Hepatocyte (in vitro differentiated cells): ENCODE measurements at regions not wholly inside any gene's neighbourhood (a gene's known extent, or its start where the extent isn't known, plus 50 kb on each side); places are given as distances from the start of the nearest gene placed in this dataset.
A peak's percentile ranks its signal among the peaks of the same experiment; 100 is the strongest.

Experiments
- DNase-seq: peaks from one replicate; pipeline ENCODE4 v3.0.0-alpha.2; 2016; ENCODE audit warnings: low spot score
- H2AFZ ChIP-seq: fragments of 200-600 bp; sonication (generic); 2 replicates; pipeline ENCODE4 v1.6.0; 2016; ENCODE audit warnings: antibody characterized with exemption, mild to moderate bottlenecking
- H3K27ac ChIP-seq: fragments of 200-600 bp; sonication (generic); 2 replicates; pipeline ENCODE4 v1.5.1; 2016; ENCODE audit warnings: mild to moderate bottlenecking
- H3K27me3 ChIP-seq: fragments of 200-600 bp; sonication (generic); 2 replicates; pipeline ENCODE4 v1.6.1; 2016
- H3K36me3 ChIP-seq: fragments of 200-600 bp; sonication (generic); replicated peaks from 2 replicates; pipeline ENCODE4 v1.5.1; 2016; ENCODE audit warnings: low read depth; ENCODE audit not compliant: insufficient read depth
- H3K4me1 ChIP-seq: fragments of 200-600 bp; sonication (generic); 2 replicates; pipeline ENCODE4 v1.5.1; 2016; ENCODE audit warnings: mild to moderate bottlenecking, moderate library complexity; ENCODE audit not compliant: insufficient read depth
- H3K4me2 ChIP-seq: fragments of 200-600 bp; sonication (generic); 2 replicates; pipeline ENCODE4 v1.6.0; 2016
- H3K4me3 ChIP-seq: fragments of 200-600 bp; sonication (generic); 2 replicates; pipeline ENCODE4 v1.5.1; 2016; ENCODE audit warnings: mild to moderate bottlenecking
- H3K79me2 ChIP-seq: fragments of 200-600 bp; sonication (generic); 2 replicates; pipeline ENCODE4 v1.6.0; 2017; ENCODE audit warnings: mild to moderate bottlenecking
- H3K9me2 ChIP-seq: fragments of 200-600 bp; sonication (generic); replicated peaks from 2 replicates; pipeline ENCODE4 v1.6.0; 2017; ENCODE audit warnings: mild to moderate bottlenecking; ENCODE audit not compliant: insufficient read depth
- H3K9me3 ChIP-seq: fragments of 200-600 bp; sonication (generic); 2 replicates; pipeline ENCODE4 v1.5.1; 2016; ENCODE audit warnings: low read depth, mild to moderate bottlenecking
- H4K20me1 ChIP-seq: fragments of 200-600 bp; sonication (generic); 2 replicates; pipeline ENCODE4 v1.6.0; 2016; ENCODE audit warnings: mild to moderate bottlenecking; ENCODE audit not compliant: insufficient read depth, poor library complexity, severe bottlenecking
- CTCF ChIP-seq: fragments of 200-600 bp; sonication (generic); IDR thresholded peaks from 2 replicates; pipeline ENCODE4 v1.5.1; 2016; ENCODE audit warnings: antibody characterized with exemption, mild to moderate bottlenecking; ENCODE audit not compliant: poor library complexity
- EZH2 ChIP-seq: fragments of 200-600 bp; sonication (generic); IDR thresholded peaks from 2 replicates; pipeline ENCODE4 v1.6.1; 2016; ENCODE audit warnings: antibody characterized with exemption, mild to moderate bottlenecking, borderline replicate concordance
- EZH2phosphoT487 ChIP-seq: fragments of 200-600 bp; sonication (generic); IDR thresholded peaks from one replicate; pipeline ENCODE4 v1.6.1; 2018; ENCODE audit warnings: antibody characterized with exemption, mild to moderate bottlenecking, low read depth, moderate library complexity; ENCODE audit not compliant: unreplicated experiment, severe bottlenecking
- WGBS: methylation state at CpG from one replicate; pipeline ENCODE4 v1.1.6; 2016; ENCODE audit warnings: low lambda C conversion rate; ENCODE audit errors: missing lambda C conversion rate; 5-methylcytosine and 5-hydroxymethylcytosine counted together

DNA sequence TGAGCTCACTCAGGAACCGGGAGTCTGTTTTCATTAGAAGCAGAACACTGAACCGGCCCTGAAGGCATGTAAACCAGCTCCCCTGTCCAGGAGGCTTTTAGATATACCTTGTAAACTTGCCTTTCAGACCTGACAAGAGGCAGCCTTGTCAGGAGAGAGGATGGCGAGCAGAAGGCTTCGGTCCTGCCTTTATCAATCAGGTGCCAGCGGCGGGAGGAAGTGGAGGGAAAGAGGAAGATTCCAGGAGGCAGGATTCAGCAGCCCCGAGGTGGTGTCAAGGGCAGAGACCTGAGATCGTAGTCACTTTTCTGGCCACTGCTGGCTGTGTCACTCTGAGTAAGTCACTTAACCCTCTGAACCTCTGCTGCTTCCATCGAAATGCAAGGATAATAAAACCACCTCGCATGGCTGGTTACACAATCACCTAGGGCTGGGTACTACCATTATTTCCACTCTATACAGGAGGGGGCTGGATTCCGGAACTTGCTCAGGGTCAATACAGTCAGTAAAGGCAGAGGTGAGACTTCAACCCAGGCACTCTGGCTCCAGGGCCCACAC, 181.0 kb downstream of the CHST1 start:
- Histone ChIP-seq H3K4me2 (no peak overlapping the region), H3K9me3 (no peaks in the 10 kb centered on the region), H2AFZ (no peak overlapping the region), H3K4me3 (no peak overlapping the region), H3K36me3 (no peaks in the 10 kb centered on the region), H3K9me2 (no peaks in the 10 kb centered on the region), H3K27me3 (no peaks in the 10 kb centered on the region), H3K79me2 (no peaks in the 10 kb centered on the region), H3K4me1 (peaks cover 4% of the 10 kb centered on the region), H3K27ac (no peak overlapping the region), H4K20me1 (no peaks in the 10 kb centered on the region)
- TF ChIP-seq CTCF (no peak), EZH2 (no peak), EZH2phosphoT487 (no peak)
- WGBS = 28% methylated on average over 11 of the region's 11 CpGs
- peak; percentile 16 for DNase-seq

DNA sequence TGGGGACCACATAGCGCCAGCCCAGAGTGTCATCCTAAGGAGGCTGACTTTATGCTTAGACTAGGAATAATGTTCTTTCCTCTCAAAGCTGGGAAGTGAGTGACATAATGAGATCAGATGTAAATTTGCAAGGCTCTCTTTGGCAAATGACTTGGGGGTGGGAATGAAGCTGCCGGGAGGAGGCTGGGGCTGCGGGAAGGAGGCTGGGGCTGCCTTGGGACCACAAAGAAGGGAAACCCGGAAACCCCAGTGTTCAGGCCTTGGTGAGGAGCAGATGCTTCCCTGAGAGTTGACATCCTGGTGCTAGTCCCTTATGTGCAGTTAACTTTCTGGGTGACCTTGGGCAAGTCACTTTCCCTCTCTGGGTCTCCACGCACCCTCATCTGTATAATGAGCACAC, 182.0 kb downstream of the CHST1 start:
- Histone ChIP-seq H3K36me3 (no peaks in the 10 kb centered on the region), H3K79me2 (no peaks in the 10 kb centered on the region), H3K4me1 (peaks cover 4% of the 10 kb centered on the region), H2AFZ (no peak overlapping the region), H3K9me2 (no peaks in the 10 kb centered on the region), H3K4me3 (no peak overlapping the region), H4K20me1 (no peaks in the 10 kb centered on the region), H3K27me3 (no peaks in the 10 kb centered on the region), H3K27ac (no peak overlapping the region), H3K9me3 (no peaks in the 10 kb centered on the region), H3K4me2 (no peak overlapping the region)
- no peak for DNase-seq
- TF ChIP-seq EZH2phosphoT487 (no peak), EZH2 (no peak), CTCF (no peak)
- 97% methylated on average over 5 of the region's 5 CpGs for WGBS

GRCh38 chr11:45482331-45482730, 183.1 kb downstream of the CHST1 start:
- no peak overlapping the region for H3K4me2 ChIP-seq
- peaks cover 4% of the 10 kb centered on the region for H3K4me1 ChIP-seq
- no peaks in the 10 kb centered on the region for H3K79me2 ChIP-seq
- no peaks in the 10 kb centered on the region for H3K9me2 ChIP-seq
- H3K27ac ChIP-seq = no peak overlapping the region
- no peaks in the 10 kb centered on the region for H3K36me3 ChIP-seq
- 86% methylated on average over 7 of the region's 7 CpGs for WGBS
- H2AFZ ChIP-seq = no peak overlapping the region
- no peak overlapping the region for H3K4me3 ChIP-seq
- H3K9me3 ChIP-seq = no peaks in the 10 kb centered on the region
- no peak for DNase-seq
- H4K20me1 ChIP-seq = no peaks in the 10 kb centered on the region
- no peaks in the 10 kb centered on the region for H3K27me3 ChIP-seq
- TF ChIP-seq CTCF (no peak), EZH2phosphoT487 (no peak), EZH2 (no peak)

DNA sequence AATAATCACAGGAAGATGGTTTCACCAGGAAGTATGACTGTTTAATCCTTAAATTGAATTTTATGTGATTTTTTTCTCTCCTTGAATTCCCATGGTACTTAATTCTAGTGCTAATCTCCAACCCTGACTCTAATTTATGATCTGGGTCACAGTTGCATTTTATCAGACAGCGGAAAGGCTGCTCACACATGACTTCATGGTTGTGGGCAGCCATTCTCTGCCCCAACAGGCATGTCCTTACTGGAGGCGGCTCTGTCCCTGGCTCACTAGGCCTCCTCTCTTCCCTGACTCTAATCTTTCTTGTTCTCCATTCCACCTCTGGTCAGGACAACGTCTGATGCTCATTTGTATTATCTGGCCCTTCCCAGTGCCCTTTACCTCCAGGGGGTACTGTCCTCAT, 184.4 kb downstream of the CHST1 start:
- Histone ChIP-seq H3K4me2 (no peak overlapping the region), H3K9me3 (no peaks in the 10 kb centered on the region), H3K36me3 (no peaks in the 10 kb centered on the region), H3K4me3 (no peak overlapping the region), H3K9me2 (no peaks in the 10 kb centered on the region), H3K79me2 (no peaks in the 10 kb centered on the region), H3K4me1 (peaks cover 4% of the 10 kb centered on the region), H3K27me3 (no peaks in the 10 kb centered on the region), H4K20me1 (no peaks in the 10 kb centered on the region), H3K27ac (no peak overlapping the region), H2AFZ (no peak overlapping the region)
- DNase-seq = no peak
- 84% methylated on average over 3 of the region's 3 CpGs for WGBS
- TF ChIP-seq EZH2 (no peak), CTCF (no peak), EZH2phosphoT487 (no peak)
